Astrocyte (in vitro differentiated cells and primary cell): ENCODE measurements at regions not wholly inside any gene's neighbourhood (a gene's known extent, or its start where the extent isn't known, plus 50 kb on each side); places are given as distances from the start of the nearest gene placed in this dataset.

ENCODE experiments used
- DNase-seq: peaks from one replicate; pipeline ENCODE4 v3.0.0-alpha.2; 2010; ENCODE audit warnings: low read depth
- FAIRE-seq: peaks from 2 replicates; lab custom pipeline; 2011; peaks lifted over from hg19 to GRCh38; lab: Jason Lieb, UNC
- H2AFZ ChIP-seq: 2 replicates; pipeline ENCODE4 v1.6.0; 2012; ENCODE audit warnings: low read depth, low read length, inconsistent platforms
- H3K27ac ChIP-seq: 2 replicates; pipeline ENCODE4 v1.5.1; 2011; ENCODE audit warnings: low read depth, low read length, inconsistent platforms
- H3K27me3 ChIP-seq: 2 replicates; pipeline ENCODE4 v1.6.0; 2011; ENCODE audit warnings: low read length, inconsistent platforms; ENCODE audit not compliant: insufficient read depth
- H3K36me3 ChIP-seq: 2 replicates; pipeline ENCODE4 v1.5.1; 2011; ENCODE audit warnings: low read length, inconsistent platforms; ENCODE audit not compliant: insufficient read depth
- H3K4me1 ChIP-seq: 2 replicates; pipeline ENCODE4 v1.5.1; 2011; ENCODE audit warnings: low read length, inconsistent platforms; ENCODE audit not compliant: insufficient read depth
- H3K4me2 ChIP-seq: 2 replicates; pipeline ENCODE4 v1.6.0; 2012; ENCODE audit warnings: low read length, inconsistent platforms
- H3K4me3 ChIP-seq: 2 replicates; pipeline ENCODE4 v1.5.1; 2011; ENCODE audit warnings: low read depth, mild to moderate bottlenecking, low read length, inconsistent platforms; ENCODE audit not compliant: insufficient read depth
- H3K79me2 ChIP-seq: 2 replicates; pipeline ENCODE4 v1.6.0; 2012; ENCODE audit warnings: mild to moderate bottlenecking, low read length, inconsistent platforms; ENCODE audit not compliant: insufficient read depth
- H3K9ac ChIP-seq: 2 replicates; pipeline ENCODE4 v1.6.0; 2012; ENCODE audit warnings: mild to moderate bottlenecking, low read length, inconsistent platforms
- H3K9me3 ChIP-seq: 2 replicates; pipeline ENCODE4 v1.5.1; 2012; ENCODE audit warnings: low read depth, mild to moderate bottlenecking, low read length, inconsistent platforms; ENCODE audit not compliant: insufficient read depth
- H4K20me1 ChIP-seq: 2 replicates; pipeline ENCODE4 v1.6.0; 2012; ENCODE audit warnings: low read length, inconsistent platforms; ENCODE audit not compliant: insufficient read depth
- H3K27ac Mint-ChIP-seq: one replicate; pipeline ENCODE4 v1.8.0; 2021; ENCODE audit warnings: mild to moderate bottlenecking, mixed read lengths; ENCODE audit not compliant: unreplicated experiment
- H3K27me3 Mint-ChIP-seq: one replicate; pipeline ENCODE4 v1.8.0; 2021; ENCODE audit warnings: low read depth, mixed read lengths; ENCODE audit not compliant: unreplicated experiment
- H3K36me3 Mint-ChIP-seq: one replicate; pipeline ENCODE4 v1.8.0; 2021; ENCODE audit warnings: low read depth, mixed read lengths; ENCODE audit not compliant: unreplicated experiment
- H3K4me1 Mint-ChIP-seq: one replicate; pipeline ENCODE4 v1.8.0; 2021; ENCODE audit warnings: low read depth, mixed read lengths; ENCODE audit not compliant: unreplicated experiment
- H3K4me3 Mint-ChIP-seq: one replicate; pipeline ENCODE4 v1.8.0; 2021; ENCODE audit warnings: mild to moderate bottlenecking, moderate library complexity, mixed read lengths; ENCODE audit not compliant: unreplicated experiment
- H3K9me3 Mint-ChIP-seq: one replicate; pipeline ENCODE4 v1.8.0; 2021; ENCODE audit warnings: mild to moderate bottlenecking, mixed read lengths; ENCODE audit not compliant: unreplicated experiment
- CTCF ChIP-seq: IDR thresholded peaks from 2 replicates; pipeline ENCODE4 v1.5.1; 2011; ENCODE audit warnings: low read depth, mild to moderate bottlenecking, inconsistent platforms, low read length, moderate library complexity; ENCODE audit not compliant: insufficient read depth
- EZH2 ChIP-seq: IDR thresholded peaks from 2 replicates; pipeline ENCODE4 v1.6.1; 2012; ENCODE audit warnings: mild to moderate bottlenecking, low read length, inconsistent platforms; ENCODE audit not compliant: insufficient read depth

- no peak overlapping the region for H3K27ac Mint-ChIP-seq
- Histone ChIP-seq H3K9me3 (no peaks in the 10 kb centered on the region), H3K36me3 (no peaks in the 10 kb centered on the region), H3K4me2 (no peak overlapping the region), H3K79me2 (no peaks in the 10 kb centered on the region), H3K27me3 (peaks cover 5% of the 10 kb centered on the region), H3K4me1 (no peaks in the 10 kb centered on the region), H4K20me1 (no peaks in the 10 kb centered on the region), H3K4me3 (no peak overlapping the region), H3K27ac (no peak overlapping the region), H2AFZ (no peak overlapping the region), H3K9ac (no peak overlapping the region)
- TF ChIP-seq CTCF, result no peak
- no peak for TF ChIP-seq EZH2
- peaks cover 4% of the 10 kb centered on the region for H3K9me3 Mint-ChIP-seq
- H3K27me3 Mint-ChIP-seq, result peaks cover 10% of the 10 kb centered on the region
- FAIRE-seq (no peak), DNase-seq (no peak)
- no peak overlapping the region for H3K4me3 Mint-ChIP-seq
- peaks cover 2% of the 10 kb centered on the region for H3K36me3 Mint-ChIP-seq
- no peaks in the 10 kb centered on the region for H3K4me1 Mint-ChIP-seq
These were observed 215.7 kb upstream of the SIX2 start for GRCh38 chr2:45224993-45225380.

- Histone ChIP-seq H2AFZ (no peak overlapping the region), H4K20me1 (no peaks in the 10 kb centered on the region), H3K9me3 (no peaks in the 10 kb centered on the region), H3K27me3 (peaks cover 5% of the 10 kb centered on the region), H3K4me1 (no peaks in the 10 kb centered on the region), H3K4me2 (no peak overlapping the region), H3K36me3 (no peaks in the 10 kb centered on the region), H3K79me2 (no peaks in the 10 kb centered on the region), H3K4me3 (no peak overlapping the region), H3K27ac (no peak overlapping the region), H3K9ac (no peak overlapping the region)
- TF ChIP-seq EZH2, result no peak
- no peak for TF ChIP-seq CTCF
- FAIRE-seq, result no peak
- peaks cover 10% of the 10 kb centered on the region for H3K27me3 Mint-ChIP-seq
- no peaks in the 10 kb centered on the region for H3K4me1 Mint-ChIP-seq
- H3K4me3 Mint-ChIP-seq, result no peak overlapping the region
- H3K36me3 Mint-ChIP-seq, result peaks cover 2% of the 10 kb centered on the region
- no peak for DNase-seq
- H3K27ac Mint-ChIP-seq, result no peak overlapping the region
- peaks cover 4% of the 10 kb centered on the region for H3K9me3 Mint-ChIP-seq
These were observed 215.2 kb upstream of the SIX2 start for GRCh38 chr2:45224321-45224992.

GRCh38 chr2:45223531-45223930 lies 214.3 kb upstream of the SIX2 start:
- Mint-ChIP-seq H3K4me1 (no peaks in the 10 kb centered on the region), H3K9me3 (peaks cover 4% of the 10 kb centered on the region)

More at GRCh38 chr2:45223531-45223930, 214.3 kb upstream of the SIX2 start:
- Histone ChIP-seq H3K4me2 (no peak overlapping the region), H3K79me2 (no peaks in the 10 kb centered on the region), H2AFZ (no peak overlapping the region), H3K9me3 (no peaks in the 10 kb centered on the region), H3K9ac (no peak overlapping the region), H3K27me3 (peaks cover 5% of the 10 kb centered on the region), H4K20me1 (no peaks in the 10 kb centered on the region), H3K36me3 (no peaks in the 10 kb centered on the region), H3K4me3 (no peak overlapping the region), H3K4me1 (no peaks in the 10 kb centered on the region), H3K27ac (no peak overlapping the region)
- Mint-ChIP-seq H3K36me3 (peaks cover 2% of the 10 kb centered on the region), H3K27ac (no peak overlapping the region), H3K4me3 (no peak overlapping the region), H3K27me3 (peaks cover 10% of the 10 kb centered on the region)
- DNase-seq (no peak), FAIRE-seq (no peak)
- TF ChIP-seq CTCF (no peak), EZH2 (no peak)
